SK-N-SH treated with all-trans-retinoic acid at 6 μM for 48 hours (cell line): ENCODE measurements at regions not wholly inside any gene's neighbourhood (a gene's known extent, or its start where the extent isn't known, plus 50 kb on each side); places are given as distances from the start of the nearest gene placed in this dataset.

ENCODE experiments used
- ATAC-seq: fragments of 200-7000 bp; cut with Tn5 transposase; 3 replicates; pipeline ENCODE4 v1.9.1; 2020; ENCODE audit warnings: mild to moderate bottlenecking, moderate library complexity
- ARNTL ChIP-seq: fragments of 450-650 bp; formaldehyde crosslinking; IDR thresholded peaks from 2 replicates; pipeline ENCODE4 v1.5.0; 2020; ENCODE audit warnings: low read depth, mild to moderate bottlenecking, moderate library complexity, borderline replicate concordance
- BACH2 ChIP-seq: fragments of 250-450 bp; sonication (Bioruptor Pico); IDR thresholded peaks from 2 replicates; pipeline ENCODE4 v1.9.0; 2021; ENCODE audit warnings: mild to moderate bottlenecking, borderline replicate concordance
- CREB5 ChIP-seq: fragments of 250-450 bp; sonication (Bioruptor Pico); IDR thresholded peaks from 2 replicates; pipeline ENCODE4 v1.5.1; 2020; ENCODE audit warnings: low read depth, mild to moderate bottlenecking, moderate library complexity
- CSRNP3 ChIP-seq: fragments of 250-450 bp; sonication (Bioruptor Pico); IDR thresholded peaks from 2 replicates; pipeline ENCODE4 v1.5.1; 2021; ENCODE audit warnings: mild to moderate bottlenecking, moderate library complexity
- ESRRG ChIP-seq: fragments of 250-450 bp; sonication (Bioruptor Pico); IDR thresholded peaks from 2 replicates; pipeline ENCODE4 v1.6.1; 2021; ENCODE audit warnings: mild to moderate bottlenecking
- GLIS3 ChIP-seq: fragments of 250-450 bp; sonication (Bioruptor Pico); IDR thresholded peaks from 2 replicates; pipeline ENCODE4 v1.5.0; 2020; ENCODE audit warnings: mild to moderate bottlenecking, moderate library complexity
- ISL1 ChIP-seq: fragments of 250-450 bp; sonication (Bioruptor Pico); IDR thresholded peaks from 2 replicates; pipeline ENCODE4 v2.1.2; 2022; ENCODE audit warnings: mild to moderate bottlenecking, moderate library complexity
- OSR1 ChIP-seq: fragments of 250-450 bp; sonication (Bioruptor Pico); IDR thresholded peaks from 2 replicates; pipeline ENCODE4 v1.8.0; 2022; ENCODE audit warnings: moderate library complexity, mild to moderate bottlenecking, inconsistent platforms
- PATZ1 ChIP-seq: fragments of 250-450 bp; sonication (Bioruptor Pico); IDR thresholded peaks from 2 replicates; pipeline ENCODE4 v1.8.0; 2020; ENCODE audit warnings: mild to moderate bottlenecking, moderate library complexity, borderline replicate concordance
- POU6F1 ChIP-seq: fragments of 250-450 bp; sonication (Bioruptor Pico); IDR thresholded peaks from 2 replicates; pipeline ENCODE4 v1.8.0; 2021; ENCODE audit warnings: low read depth, mild to moderate bottlenecking, moderate library complexity, borderline replicate concordance
- RARB ChIP-seq: fragments of 250-450 bp; sonication (Bioruptor Pico); IDR thresholded peaks from 2 replicates; pipeline ENCODE4 v1.8.0; 2021; ENCODE audit warnings: mild to moderate bottlenecking, moderate library complexity
- SNAI2 ChIP-seq: fragments of 250-450 bp; sonication (Bioruptor Pico); IDR thresholded peaks from 2 replicates; pipeline ENCODE4 v1.5.0; 2020; ENCODE audit warnings: mild to moderate bottlenecking, moderate library complexity
- TCF4 ChIP-seq: fragments of 250-450 bp; sonication (Bioruptor Pico); IDR thresholded peaks from 2 replicates; pipeline ENCODE4 v1.8.0; 2021; ENCODE audit warnings: mild to moderate bottlenecking, moderate library complexity, borderline replicate concordance
- TOX ChIP-seq: fragments of 250-450 bp; sonication (Bioruptor Pico); IDR thresholded peaks from 2 replicates; pipeline ENCODE4 v1.8.0; 2021; ENCODE audit warnings: mild to moderate bottlenecking, moderate library complexity, borderline replicate concordance
- TSHZ2 ChIP-seq: fragments of 250-450 bp; sonication (Bioruptor Pico); IDR thresholded peaks from 2 replicates; pipeline ENCODE4 v1.5.0; 2020; ENCODE audit warnings: mild to moderate bottlenecking, moderate library complexity
- ZC3H10 ChIP-seq: fragments of 250-450 bp; sonication (Bioruptor Pico); IDR thresholded peaks from 2 replicates; pipeline ENCODE4 v1.5.1; 2021; ENCODE audit warnings: mild to moderate bottlenecking, moderate library complexity
- ZFP3 ChIP-seq: fragments of 250-450 bp; sonication (Bioruptor Pico); IDR thresholded peaks from 2 replicates; pipeline ENCODE4 v1.5.0; 2020; ENCODE audit warnings: mild to moderate bottlenecking, moderate library complexity
- ZFP30 ChIP-seq: fragments of 450-650 bp; formaldehyde crosslinking; IDR thresholded peaks from 2 replicates; pipeline ENCODE4 v1.5.0; 2022; ENCODE audit warnings: mild to moderate bottlenecking, moderate library complexity
- ZNF565 ChIP-seq: fragments of 450-650 bp; formaldehyde crosslinking; conservative IDR thresholded peaks from 2 replicates; pipeline ENCODE4 v1.5.0; 2020; ENCODE audit warnings: low read depth, mild to moderate bottlenecking, moderate library complexity
- ZNF70 ChIP-seq: fragments of 450-650 bp; formaldehyde crosslinking; IDR thresholded peaks from 2 replicates; pipeline ENCODE4 v1.5.0; 2020; ENCODE audit warnings: mild to moderate bottlenecking, moderate library complexity
- ZNF8 ChIP-seq: fragments of 450-650 bp; formaldehyde crosslinking; IDR thresholded peaks from 2 replicates; pipeline ENCODE4 v1.5.0; 2020; ENCODE audit warnings: mild to moderate bottlenecking, moderate library complexity

- no peak for TF ChIP-seq RARB (CRISPR knock-in tag)
- TF ChIP-seq ZNF8 (CRISPR knock-in tag), result no peak
- TF ChIP-seq BACH2 (CRISPR knock-in tag), result no peak
- TF ChIP-seq TOX (CRISPR knock-in tag), result no peak
- TF ChIP-seq ZFP3 (CRISPR knock-in tag), result no peak
- TF ChIP-seq TCF4 (CRISPR knock-in tag), result no peak
- TF ChIP-seq ISL1 (CRISPR knock-in tag), result no peak
- TF ChIP-seq PATZ1 (CRISPR knock-in tag), result no peak
- no peak for ATAC-seq
Observed at GRCh38 chr6:166068768-166069167, 98.9 kb downstream of the TBXT start.

- TF ChIP-seq OSR1 (CRISPR knock-in tag) (no peak), ISL1 (CRISPR knock-in tag) (no peak), ESRRG (CRISPR knock-in tag) (no peak), PATZ1 (CRISPR knock-in tag) (no peak), POU6F1 (CRISPR knock-in tag) (no peak), CSRNP3 (no peak), ZNF565 (no peak), TSHZ2 (CRISPR knock-in tag) (no peak), ZFP30 (CRISPR knock-in tag) (no peak), TOX (CRISPR knock-in tag) (no peak), TCF4 (CRISPR knock-in tag) (no peak; the same call in 1 of the 2 replicates), CREB5 (CRISPR knock-in tag) (no peak), ARNTL (CRISPR knock-in tag) (no peak), SNAI2 (CRISPR knock-in tag) (no peak), ZC3H10 (CRISPR knock-in tag) (no peak), ZNF8 (CRISPR knock-in tag) (no peak), ZNF70 (CRISPR knock-in tag) (no peak), GLIS3 (CRISPR knock-in tag) (no peak), BACH2 (CRISPR knock-in tag) (no peak), RARB (CRISPR knock-in tag) (no peak)
- TF ChIP-seq, all 23 proteins: peak for 0
- no peak for ATAC-seq
Observed at GRCh38 chr6:166058064-166058739, 109.4 kb downstream of the TBXT start.
